Endothelial cell of umbilical vein (primary cell): ENCODE measurements at regions not wholly inside any gene's neighbourhood (a gene's known extent, or its start where the extent isn't known, plus 50 kb on each side); places are given as distances from the start of the nearest gene placed in this dataset.

Experiments
- BruUV-seq: library from RNA; stranded (reverse); fragments of 400-500 nt; replicated peaks from 2 replicates; lab custom pipeline; 2021; lab: Mats Ljungman, UMichigan
- CTCF ChIA-PET: fragments of 300-600, 350-600 bp; sonication (Branson Sonifier 250); formaldehyde crosslinking; loops from one replicate; lab custom pipeline; 2021; ENCODE audit warnings: antibody characterized with exemption, inconsistent platforms; lab: Charles Lee
- POLR2A ChIA-PET: fragments of 300-600, 350-600 bp; sonication (Branson Sonifier 250); formaldehyde crosslinking; loops from one replicate; lab custom pipeline; 2021; ENCODE audit warnings: antibody characterized with exemption, inconsistent platforms; lab: Charles Lee
- DNase-seq: peaks from one replicate; pipeline ENCODE4 v3.0.0-alpha.2; 2011; ENCODE audit warnings: low read depth, low spot score
- FAIRE-seq: peaks from 2 replicates; lab custom pipeline; 2011; peaks lifted over from hg19 to GRCh38; lab: Jason Lieb, UNC
- H2AFZ ChIP-seq: 2 replicates; pipeline ENCODE4 v1.6.0; 2012; ENCODE audit warnings: low read depth, low read length, control low read depth, inconsistent platforms
- H3K27ac ChIP-seq: 2 replicates; pipeline ENCODE4 v1.5.1; 2011; ENCODE audit warnings: low read depth, mild to moderate bottlenecking, control low read depth, low read length, moderate library complexity; ENCODE audit not compliant: insufficient read depth
- H3K27me3 ChIP-seq, 2 experiments: 2 replicates each; pipeline versions ENCODE4 v1.6.0 to v1.6.1; 2011; ENCODE audit warnings: low read length in 2 of 2, mixed read lengths in 1 of 2; ENCODE audit not compliant: control insufficient read depth in 2 of 2, insufficient read depth in 2 of 2
- H3K36me3 ChIP-seq, 2 experiments: 2 replicates in 1 of 2; 3 replicates in 1 of 2; pipeline ENCODE4 v1.5.1; 2011; ENCODE audit warnings: low read length in 2 of 2, mild to moderate bottlenecking in 1 of 2, moderate library complexity in 1 of 2; ENCODE audit not compliant: control insufficient read depth in 2 of 2, insufficient read depth in 2 of 2; ENCODE audit errors: extremely low read depth in 1 of 2
- H3K4me1 ChIP-seq: 3 replicates; pipeline ENCODE4 v1.5.1; 2011; ENCODE audit warnings: mild to moderate bottlenecking, low read length; ENCODE audit not compliant: control insufficient read depth, insufficient read depth; ENCODE audit errors: extremely low read depth
- H3K4me2 ChIP-seq: 2 replicates; pipeline ENCODE4 v1.6.1; 2011; ENCODE audit warnings: low read length, control low read depth, mixed read lengths; ENCODE audit not compliant: insufficient read depth
- H3K4me3 ChIP-seq, 3 experiments: fragments of 200-600 bp in 1 of 3; sonication (generic), shearing (Covaris generic) in 1 of 3; replicated peaks in 1 of 3; 2 replicates each; pipeline ENCODE4 v1.5.1; 2011 to 2016; ENCODE audit warnings: control low read depth in 3 of 3, low read length in 3 of 3, mild to moderate bottlenecking in 2 of 3, inconsistent platforms in 1 of 3, low read depth in 1 of 3, moderate library complexity in 1 of 3; ENCODE audit not compliant: insufficient read depth in 1 of 3
- H3K79me2 ChIP-seq: 2 replicates; pipeline ENCODE4 v1.6.0; 2012; ENCODE audit warnings: low read length, inconsistent platforms; ENCODE audit not compliant: control insufficient read depth, insufficient read depth
- H3K9ac ChIP-seq: replicated peaks from 2 replicates; pipeline ENCODE3; 2011; ENCODE audit warnings: low read length, control low read depth; ENCODE audit not compliant: insufficient read depth; ENCODE audit errors: extremely low read depth
- H3K9me1 ChIP-seq: replicated peaks from 3 replicates; pipeline ENCODE4 v1.6.0; 2011; ENCODE audit warnings: mild to moderate bottlenecking, low read length; ENCODE audit not compliant: control insufficient read depth, insufficient read depth; ENCODE audit errors: extremely low read depth
- H3K9me3 ChIP-seq: replicated peaks from 2 replicates; pipeline ENCODE4 v1.5.1; 2012; ENCODE audit warnings: low read length, inconsistent platforms; ENCODE audit not compliant: control insufficient read depth, insufficient read depth
- H4K20me1 ChIP-seq: replicated peaks from 2 replicates; pipeline ENCODE3; 2011; ENCODE audit warnings: mild to moderate bottlenecking, low read length; ENCODE audit not compliant: control insufficient read depth, insufficient read depth; ENCODE audit errors: extremely low read depth
- EZH2 ChIP-seq: IDR thresholded peaks from 2 replicates; pipeline ENCODE4 v1.6.1; 2012; ENCODE audit warnings: borderline replicate concordance, low read depth, mild to moderate bottlenecking, moderate library complexity, low read length, inconsistent platforms; ENCODE audit not compliant: severe bottlenecking
- FOS ChIP-seq: IDR thresholded peaks from 2 replicates; pipeline ENCODE4 v1.6.1; 2011; ENCODE audit warnings: mild to moderate bottlenecking, low read length, moderate library complexity, borderline replicate concordance; ENCODE audit not compliant: insufficient read depth
- GATA2 ChIP-seq: IDR thresholded peaks from 2 replicates; pipeline ENCODE4 v1.7.0; 2011; ENCODE audit warnings: low read depth, mild to moderate bottlenecking, moderate library complexity, mixed read lengths, low read length; ENCODE audit not compliant: insufficient read length, insufficient read depth
- JUN ChIP-seq: IDR thresholded peaks from 2 replicates; pipeline ENCODE4 v1.6.1; 2011; ENCODE audit warnings: borderline replicate concordance, low read depth; ENCODE audit not compliant: insufficient read length, insufficient read depth
- MYC ChIP-seq: IDR thresholded peaks from one replicate; pipeline ENCODE4 v1.6.1; 2011; ENCODE audit warnings: mild to moderate bottlenecking, low read depth, low read length
- POLR2A ChIP-seq: IDR thresholded peaks from 2 replicates; pipeline ENCODE4 v1.6.1; 2012; ENCODE audit warnings: low read depth, mild to moderate bottlenecking, control low read depth, low read length
- POLR2AphosphoS5 ChIP-seq: IDR thresholded peaks from 2 replicates; pipeline ENCODE4 v1.6.1; 2012; ENCODE audit warnings: low read depth, mild to moderate bottlenecking, control low read depth, low read length, moderate library complexity; ENCODE audit not compliant: insufficient read depth
- dilution Hi-C: fragments of 300-500 bp; cut with MboI; formaldehyde crosslinking; loops from one replicate; pipeline ENCODE4 v1.15.0; 2019; ENCODE audit warnings: low sequenced_read_pairs; ENCODE audit not compliant: extremely low pct_ligation_motif_present
- intact Hi-C: fragments of 100-400 bp; cut with micrococcal nuclease; formaldehyde crosslinking; loops from one replicate; pipeline ENCODE4 v1.10.0; 2022
- TF ChIP-seq, protein P1 (sequence below), 2 donors: IDR thresholded peaks; 1 replicate in 1 of 2; 2 replicates in 1 of 2; pipeline ENCODE4 v1.5.1; 2011; ENCODE audit warnings: low read length in 2 of 2, mild to moderate bottlenecking in 2 of 2, moderate library complexity in 2 of 2, control low read depth in 1 of 2, inconsistent platforms in 1 of 2, low read depth in 1 of 2; ENCODE audit not compliant: insufficient read depth in 1 of 2; ENCODE audit errors: extremely low read depth in 1 of 2
- TF ChIP-seq, protein P2 (sequence below): IDR thresholded peaks from 2 replicates; pipeline ENCODE4 v1.6.1; 2011; ENCODE audit not compliant: insufficient read depth, insufficient read length

- H3K9ac ChIP-seq, result no peak overlapping the region
- FAIRE-seq (no peak), DNase-seq (no peak)
- no peaks in the 10 kb centered on the region for H3K36me3 ChIP-seq
- dilution Hi-C loops (no loop called here), intact Hi-C loops (no loop called here)
- TF ChIP-seq, protein P1, sequence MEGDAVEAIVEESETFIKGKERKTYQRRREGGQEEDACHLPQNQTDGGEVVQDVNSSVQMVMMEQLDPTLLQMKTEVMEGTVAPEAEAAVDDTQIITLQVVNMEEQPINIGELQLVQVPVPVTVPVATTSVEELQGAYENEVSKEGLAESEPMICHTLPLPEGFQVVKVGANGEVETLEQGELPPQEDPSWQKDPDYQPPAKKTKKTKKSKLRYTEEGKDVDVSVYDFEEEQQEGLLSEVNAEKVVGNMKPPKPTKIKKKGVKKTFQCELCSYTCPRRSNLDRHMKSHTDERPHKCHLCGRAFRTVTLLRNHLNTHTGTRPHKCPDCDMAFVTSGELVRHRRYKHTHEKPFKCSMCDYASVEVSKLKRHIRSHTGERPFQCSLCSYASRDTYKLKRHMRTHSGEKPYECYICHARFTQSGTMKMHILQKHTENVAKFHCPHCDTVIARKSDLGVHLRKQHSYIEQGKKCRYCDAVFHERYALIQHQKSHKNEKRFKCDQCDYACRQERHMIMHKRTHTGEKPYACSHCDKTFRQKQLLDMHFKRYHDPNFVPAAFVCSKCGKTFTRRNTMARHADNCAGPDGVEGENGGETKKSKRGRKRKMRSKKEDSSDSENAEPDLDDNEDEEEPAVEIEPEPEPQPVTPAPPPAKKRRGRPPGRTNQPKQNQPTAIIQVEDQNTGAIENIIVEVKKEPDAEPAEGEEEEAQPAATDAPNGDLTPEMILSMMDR (IDR thresholded peaks at IDR 0.05; ENCODE audit: extremely low read depth in 1 of 2, insufficient read depth in 1 of 2, low read depth in 1 of 2, low read length in 2 of 2), result no peak
- TF ChIP-seq FOS (no peak), JUN (no peak), POLR2A (no peak), POLR2AphosphoS5 (no peak), MYC (no peak), EZH2 (no peak), GATA2 (no peak)
- TF ChIP-seq, protein P2, sequence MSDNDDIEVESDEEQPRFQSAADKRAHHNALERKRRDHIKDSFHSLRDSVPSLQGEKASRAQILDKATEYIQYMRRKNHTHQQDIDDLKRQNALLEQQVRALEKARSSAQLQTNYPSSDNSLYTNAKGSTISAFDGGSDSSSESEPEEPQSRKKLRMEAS, result no peak
- no peak overlapping the region for H3K27ac ChIP-seq
- H4K20me1 ChIP-seq, result no peaks in the 10 kb centered on the region
- H3K9me1 ChIP-seq, result no peaks in the 10 kb centered on the region
- no peak overlapping the region for H3K4me3 ChIP-seq
- no peak overlapping the region for H2AFZ ChIP-seq
- ChIA-PET CTCF (no interaction called here), POLR2A (no interaction called here)
- no peaks in the 10 kb centered on the region for H3K9me3 ChIP-seq
- no TSS peak for BruUV-seq
- H3K4me1 ChIP-seq, result no peaks in the 10 kb centered on the region
- no peak overlapping the region for H3K4me2 ChIP-seq
- H3K27me3 ChIP-seq, result no peaks in the 10 kb centered on the region
- H3K79me2 ChIP-seq, result no peaks in the 10 kb centered on the region
These were observed 140.2 kb upstream of the CTTNBP2 start for GRCh38 chr7:118013252-118014010.
